Smooth muscle cell (in vitro differentiated cells): ENCODE measurements at regions not wholly inside any gene's neighbourhood (a gene's known extent, or its start where the extent isn't known, plus 50 kb on each side); places are given as distances from the start of the nearest gene placed in this dataset.
A peak's percentile ranks its signal among the peaks of the same experiment; 100 is the strongest.

Experiments used
- DNase-seq: peaks from one replicate; lab custom pipeline; 2025; ENCODE audit not compliant: unreplicated experiment; lab: John Stamatoyannopoulos, UW
- H2AFZ ChIP-seq: fragments of 200-600 bp; sonication (generic); 2 replicates; pipeline ENCODE4 v1.6.0; 2016; ENCODE audit warnings: antibody characterized with exemption, low read depth, mild to moderate bottlenecking
- H3F3A ChIP-seq: fragments of 200-600 bp; sonication (generic); 2 replicates; pipeline ENCODE4 v1.6.0; 2017; ENCODE audit warnings: antibody characterized with exemption, low read depth
- H3K27ac ChIP-seq: fragments of 200-600 bp; sonication (generic); 2 replicates; pipeline ENCODE4 v1.5.1; 2016; ENCODE audit warnings: low read depth, mild to moderate bottlenecking
- H3K27me3 ChIP-seq: fragments of 200-600 bp; sonication (generic); 2 replicates; pipeline ENCODE4 v1.6.1; 2016; ENCODE audit warnings: low read depth, mild to moderate bottlenecking
- H3K36me3 ChIP-seq: fragments of 200-600 bp; sonication (generic); 2 replicates; pipeline ENCODE4 v1.5.1; 2016; ENCODE audit warnings: low read depth
- H3K4me1 ChIP-seq: fragments of 200-600 bp; sonication (generic); 2 replicates; pipeline ENCODE4 v1.5.1; 2016; ENCODE audit warnings: low read depth
- H3K4me2 ChIP-seq: fragments of 200-600 bp; sonication (generic); 2 replicates; pipeline ENCODE4 v1.6.0; 2016; ENCODE audit warnings: mild to moderate bottlenecking
- H3K4me3 ChIP-seq: fragments of 200-600 bp; sonication (generic); 2 replicates; pipeline ENCODE4 v1.5.1; 2016; ENCODE audit warnings: mild to moderate bottlenecking
- H3K79me2 ChIP-seq: fragments of 200-600 bp; sonication (generic); 2 replicates; pipeline ENCODE4 v1.6.0; 2016; ENCODE audit warnings: low read depth, mild to moderate bottlenecking
- H3K9ac ChIP-seq: fragments of 200-600 bp; sonication (generic); 2 replicates; pipeline ENCODE4 v1.6.0; 2016; ENCODE audit warnings: low read depth
- H3K9me3 ChIP-seq: fragments of 200-600 bp; sonication (generic); replicated peaks from 2 replicates; pipeline ENCODE4 v1.5.1; 2016; ENCODE audit warnings: low read depth
- H4K20me1 ChIP-seq: fragments of 200-600 bp; sonication (generic); 2 replicates; pipeline ENCODE4 v1.6.0; 2016; ENCODE audit warnings: low read depth
- CTCF ChIP-seq: fragments of 200-600 bp; sonication (generic); IDR thresholded peaks from 2 replicates; pipeline ENCODE4 v1.5.1; 2017; ENCODE audit warnings: borderline replicate concordance, mild to moderate bottlenecking, antibody characterized with exemption; ENCODE audit not compliant: insufficient read depth, poor library complexity, severe bottlenecking
- WGBS: methylation state at CpG from one replicate; pipeline ENCODE4 v1.1.7; 2016; ENCODE audit warnings: low lambda C conversion rate; 5-methylcytosine and 5-hydroxymethylcytosine counted together

- no peak overlapping the region for H3K4me2 ChIP-seq
- no peak overlapping the region for H3K4me3 ChIP-seq
- no peak overlapping the region for H3K27ac ChIP-seq
- no peak overlapping the region for H3K9ac ChIP-seq
- H3K36me3 ChIP-seq, result no peaks in the 10 kb centered on the region
- H3K27me3 ChIP-seq, result no peaks in the 10 kb centered on the region
- WGBS, result 72% methylated on average over 5 of the region's 5 CpGs
- H4K20me1 ChIP-seq, result no peaks in the 10 kb centered on the region
- H3K79me2 ChIP-seq, result no peaks in the 10 kb centered on the region
- H3K4me1 ChIP-seq, result no peaks in the 10 kb centered on the region
- H3K9me3 ChIP-seq, result no peaks in the 10 kb centered on the region
- no peaks in the 10 kb centered on the region for H3F3A ChIP-seq
- no peak for TF ChIP-seq CTCF
- no peak overlapping the region for H2AFZ ChIP-seq
- DNase-seq, result no peak
These were observed 246.8 kb upstream of the STXBP5 start for GRCh38 chr6:146957181-146958093.

GRCh38 chr6:146961831-146962230 lies 242.4 kb upstream of the STXBP5 start:
- Histone ChIP-seq H4K20me1 (no peaks in the 10 kb centered on the region), H3K79me2 (no peaks in the 10 kb centered on the region), H3K4me3 (no peak overlapping the region), H3K4me1 (no peaks in the 10 kb centered on the region), H3K4me2 (no peak overlapping the region), H3K9ac (no peak overlapping the region), H3K27me3 (no peaks in the 10 kb centered on the region), H3K27ac (peak overlapping the region; percentile 68), H2AFZ (no peak overlapping the region), H3K9me3 (no peaks in the 10 kb centered on the region), H3K36me3 (no peaks in the 10 kb centered on the region), H3F3A (no peaks in the 10 kb centered on the region)
- DNase-seq, result no peak
- no peak for TF ChIP-seq CTCF
- 85% methylated on average over 1 of the region's 1 CpG for WGBS

GRCh38 chr6:146962329-146962728 lies 241.9 kb upstream of the STXBP5 start:
- Histone ChIP-seq H3K27ac (peak overlapping the region; percentile 68), H3K4me3 (no peak overlapping the region), H3K4me1 (no peaks in the 10 kb centered on the region), H3K9me3 (no peaks in the 10 kb centered on the region), H2AFZ (no peak overlapping the region), H3K9ac (no peak overlapping the region), H3K36me3 (no peaks in the 10 kb centered on the region), H4K20me1 (no peaks in the 10 kb centered on the region), H3K4me2 (no peak overlapping the region), H3K79me2 (no peaks in the 10 kb centered on the region), H3K27me3 (no peaks in the 10 kb centered on the region), H3F3A (no peaks in the 10 kb centered on the region)
- no peak for DNase-seq
- TF ChIP-seq CTCF, result no peak
- 84% methylated on average over 2 of the region's 2 CpGs for WGBS
